ENCODE measurements at regions not wholly inside any gene's neighbourhood (a gene's known extent, or its start where the extent isn't known, plus 50 kb on each side); places are given as distances from the start of the nearest gene placed in this dataset.

- DNase-seq = no peak
Measured at GRCh38 chr19:29293292-29293691, 80.3 kb upstream of the UQCRFS1 start.

DNA sequence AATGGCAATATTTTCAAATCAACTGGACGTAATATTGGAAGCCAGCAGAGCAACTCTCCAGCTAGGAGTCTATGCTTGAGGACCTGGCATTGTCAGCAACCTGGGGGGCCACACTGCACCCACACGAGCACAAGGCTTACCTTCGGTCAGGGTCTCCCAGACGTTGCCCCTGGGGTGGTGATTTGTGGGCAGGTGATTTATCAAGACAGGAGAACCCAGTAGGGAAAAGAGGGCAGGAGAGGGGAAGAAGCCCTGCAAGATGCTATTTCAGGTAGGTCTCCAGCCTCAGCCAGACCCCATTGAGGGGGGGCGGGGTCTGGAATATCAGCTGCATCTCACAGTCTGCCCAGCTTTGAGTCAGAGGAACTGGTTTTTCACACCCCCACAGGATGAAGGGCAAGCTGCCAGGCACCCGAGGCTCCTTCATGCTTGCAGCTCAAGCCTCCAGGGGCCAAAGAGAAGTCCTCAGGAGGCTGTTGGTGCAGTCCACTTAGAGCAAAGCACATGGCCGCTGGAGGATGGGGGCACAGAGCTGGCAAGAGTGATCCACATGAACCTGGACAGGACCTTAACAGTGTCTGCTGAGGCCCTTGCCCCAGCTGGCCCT lies 80.9 kb upstream of the UQCRFS1 start:
- no peak for DNase-seq

DNA sequence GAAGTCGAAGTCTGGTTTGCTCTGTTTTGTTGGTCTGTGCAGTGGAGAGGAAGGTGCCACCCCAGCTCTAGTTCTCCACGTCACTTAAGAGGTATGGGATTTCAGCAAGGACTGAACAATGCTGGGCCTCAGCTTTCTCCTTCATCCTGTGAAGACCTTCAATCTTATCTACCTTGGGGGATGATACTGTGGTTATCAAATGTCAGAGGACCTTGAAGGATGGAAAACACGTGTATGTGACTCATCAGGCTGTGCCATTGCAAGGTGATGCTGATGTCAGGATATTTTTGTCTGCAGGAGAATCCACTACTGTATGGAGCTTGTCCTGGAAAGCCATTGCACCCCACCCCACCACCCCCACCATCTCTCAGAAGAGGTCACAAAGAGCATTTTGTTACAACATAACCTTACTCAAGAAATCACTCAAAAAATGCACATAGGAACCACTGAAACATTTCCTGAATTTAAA lies 81.4 kb upstream of the UQCRFS1 start:
- no peak for DNase-seq

DNA sequence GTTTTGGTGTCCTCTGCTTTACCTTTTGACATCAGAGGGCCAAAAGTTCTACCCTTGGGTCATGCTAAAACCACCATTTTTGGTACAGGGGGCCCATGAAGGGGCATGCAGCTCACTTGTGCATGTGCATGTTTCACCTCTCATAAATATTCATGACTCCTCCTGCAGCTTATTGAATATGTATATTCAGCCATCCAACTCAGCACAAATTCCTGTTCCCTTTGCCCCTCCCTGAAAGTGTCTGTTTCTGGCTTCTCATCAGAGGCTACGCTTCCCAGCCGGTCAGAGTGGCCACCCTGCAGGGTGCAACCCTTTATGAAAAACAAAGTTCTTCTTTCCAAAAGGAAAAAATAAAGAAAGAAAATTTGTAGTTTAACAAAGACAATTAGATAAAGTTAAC lies 82.3 kb upstream of the UQCRFS1 start:
- no peak for DNase-seq

DNA sequence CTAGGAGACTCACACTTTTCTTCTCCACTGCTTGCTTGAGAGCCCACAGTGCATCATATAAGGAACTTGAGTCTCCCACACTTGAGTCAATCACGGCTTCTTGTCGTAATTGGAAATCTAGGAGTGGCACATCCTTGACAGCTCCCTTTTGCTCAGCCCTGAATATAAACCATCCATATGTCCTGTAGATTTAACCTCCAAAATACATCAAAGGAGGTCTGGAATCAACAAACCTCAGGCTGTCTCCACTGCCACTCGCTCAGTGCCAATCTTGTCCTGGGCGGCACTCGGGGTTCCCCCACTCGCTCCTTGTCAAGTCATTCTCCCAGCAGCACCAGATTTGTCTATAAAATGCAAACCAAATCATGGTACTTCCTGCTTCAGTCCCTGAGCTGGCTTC lies 84.4 kb upstream of the UQCRFS1 start:
- DNase-seq = no peak

DNA sequence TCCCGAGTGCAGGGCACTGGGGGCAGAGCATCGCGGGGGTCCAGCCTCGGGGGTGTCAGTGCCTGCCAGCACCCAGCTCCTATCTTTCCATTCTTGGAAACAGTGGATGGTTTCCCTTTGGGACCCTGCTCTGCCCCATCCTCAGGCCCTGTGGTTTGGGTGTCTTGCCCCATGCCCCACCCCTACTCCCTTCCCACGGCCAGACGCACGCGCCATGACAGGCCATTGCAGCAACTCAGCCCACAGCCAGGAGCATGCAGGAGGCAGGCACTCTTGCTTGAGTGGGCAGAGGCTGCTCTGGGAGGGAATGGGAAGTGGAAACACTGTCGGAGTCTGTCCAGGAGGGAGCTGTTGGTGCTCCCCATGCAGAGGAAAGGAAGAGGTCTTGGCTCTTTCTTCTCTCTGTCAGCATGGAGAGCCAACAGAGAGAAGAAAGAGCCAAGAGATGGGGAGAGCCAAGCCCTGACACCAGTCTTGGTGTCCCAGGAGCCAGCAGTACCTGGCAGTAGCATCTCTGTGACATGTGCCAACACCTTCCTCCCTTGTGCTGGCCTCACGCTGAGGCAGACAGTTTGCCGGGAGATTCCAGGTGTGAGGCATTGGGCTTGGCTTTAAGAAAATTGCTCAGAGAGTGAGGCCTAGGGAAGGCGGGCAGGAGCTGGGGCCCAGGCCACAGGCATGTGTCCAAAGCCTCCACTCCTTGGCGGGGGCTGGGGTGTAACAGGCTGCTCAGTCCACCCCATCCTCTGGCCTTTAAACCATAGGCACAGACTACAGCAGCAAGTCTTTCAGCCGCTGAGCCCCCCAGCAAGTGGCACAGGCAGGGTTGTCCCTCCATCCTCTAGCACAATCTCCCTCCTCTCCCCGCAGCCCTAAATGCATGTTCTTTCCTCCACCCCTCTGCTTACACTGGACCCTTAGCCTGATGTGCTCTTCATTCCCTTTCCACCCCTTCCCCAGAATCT lies 86.7 kb upstream of the UQCRFS1 start:
- DNase-seq = no peak

GRCh38 chr19:29302002-29302928 lies 89.3 kb upstream of the UQCRFS1 start:
- DNase-seq = peak; percentile 5

- DNase-seq = no peak
Measured at GRCh38 chr19:29303069-29303718, 90.2 kb upstream of the UQCRFS1 start.

GRCh38 chr19:29303719-29304090 lies 90.8 kb upstream of the UQCRFS1 start:
- no peak for DNase-seq

- no peak for DNase-seq
Measured at GRCh38 chr19:29305268-29305667, 92.3 kb upstream of the UQCRFS1 start.

GRCh38 chr19:29308977-29309590 lies 96.1 kb upstream of the UQCRFS1 start:
- DNase-seq = no peak

GRCh38 chr19:29309637-29310036 lies 96.7 kb upstream of the UQCRFS1 start:
- DNase-seq = no peak

- DNase-seq = no peak
Measured at GRCh38 chr19:29311191-29311790, 98.3 kb upstream of the UQCRFS1 start.

DNA sequence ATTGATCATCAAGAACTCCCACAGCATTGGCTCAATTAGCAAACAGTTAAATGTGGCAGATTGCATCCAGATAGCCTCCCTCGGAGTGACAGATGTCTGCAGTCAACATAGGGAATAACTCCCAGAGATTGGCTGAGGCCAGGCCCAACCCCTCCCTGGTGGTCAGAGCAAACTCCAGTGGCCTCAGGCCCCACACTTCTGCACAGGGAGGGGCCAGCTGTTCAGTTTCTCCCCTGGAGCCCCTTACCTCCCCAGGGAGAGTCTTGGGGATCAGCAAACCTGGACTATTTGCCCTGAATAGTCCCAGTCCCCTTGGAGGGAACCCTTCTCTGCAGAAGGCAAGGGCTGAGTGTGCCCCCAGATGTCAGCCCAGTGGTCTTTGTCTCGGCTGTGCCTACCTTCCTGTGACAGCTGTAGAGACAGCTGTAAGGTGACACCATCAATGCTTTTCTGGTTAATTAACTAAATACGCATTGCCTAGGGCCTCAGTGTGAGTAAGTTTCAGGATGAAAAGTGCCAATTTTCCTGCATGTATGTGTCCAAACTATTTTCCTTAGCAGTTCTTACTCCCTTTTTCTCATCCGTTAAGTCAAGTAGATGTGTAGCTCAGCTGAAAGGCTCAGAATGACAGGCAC lies 102.7 kb upstream of the UQCRFS1 start:
- no peak for DNase-seq

- DNase-seq = no peak
Measured at GRCh38 chr19:29318581-29318980, 105.6 kb upstream of the UQCRFS1 start.

DNA sequence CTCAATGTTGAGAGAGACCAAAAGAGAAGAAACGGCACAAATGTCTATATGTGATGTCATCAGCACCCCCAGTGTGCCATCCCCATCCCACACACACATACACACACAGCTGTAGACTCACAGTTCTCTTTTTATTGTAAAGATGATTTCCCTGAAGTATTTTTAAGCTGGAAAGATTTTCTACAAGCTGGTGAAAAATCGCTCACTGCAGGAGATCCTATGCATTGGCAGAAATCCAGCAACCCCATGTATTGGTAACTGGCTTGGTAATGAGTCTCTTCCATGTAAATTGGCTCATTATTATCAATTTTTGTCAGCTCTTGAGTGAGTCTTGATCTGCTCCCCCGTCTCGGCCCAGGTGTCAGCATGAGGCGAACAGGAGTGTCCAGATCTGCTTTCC lies 107.1 kb upstream of the UQCRFS1 start:
- no peak for DNase-seq

DNA sequence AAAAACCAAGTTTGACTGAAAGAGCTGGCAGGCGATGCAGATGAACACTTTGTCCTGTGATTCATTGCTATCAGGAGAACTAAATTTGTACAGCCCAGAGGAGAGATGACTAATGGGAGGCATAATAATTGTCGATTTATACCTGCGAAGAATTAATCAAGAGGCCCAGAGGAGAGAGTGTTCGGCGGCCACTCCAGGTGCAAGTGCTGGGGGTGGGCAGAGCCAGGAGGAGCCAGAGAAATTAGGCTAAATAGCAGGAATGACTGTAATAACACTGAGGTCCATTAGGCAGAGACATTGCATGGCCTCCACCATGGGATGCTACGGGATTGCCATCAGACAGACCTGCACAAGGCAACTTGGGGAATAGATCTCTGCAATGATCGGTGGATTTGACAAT lies 107.7 kb upstream of the UQCRFS1 start:
- no peak for DNase-seq

DNA sequence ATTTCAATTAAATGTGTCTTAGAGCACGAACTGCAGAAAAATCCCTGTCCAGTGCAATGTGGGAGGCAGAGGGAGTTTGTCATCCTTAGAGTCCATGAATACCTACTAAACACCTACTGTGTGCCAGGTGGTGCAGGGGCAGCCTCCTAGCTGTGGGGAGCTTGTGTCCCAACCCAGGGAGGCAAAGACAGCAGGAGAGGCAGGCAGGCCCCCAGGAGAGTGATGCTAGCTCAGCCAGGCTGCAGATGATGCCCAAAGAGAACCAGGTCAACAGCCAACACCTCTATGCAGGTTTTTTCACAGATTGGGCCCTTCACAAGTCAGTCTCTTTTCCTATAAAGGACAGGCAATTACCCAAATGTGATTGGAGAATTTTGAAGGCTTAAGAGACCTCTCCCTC lies 108.2 kb upstream of the UQCRFS1 start:
- DNase-seq = no peak

GRCh38 chr19:29323021-29323430 lies 110.1 kb upstream of the UQCRFS1 start:
- no peak for DNase-seq

GRCh38 chr19:29323440-29324290 lies 110.7 kb upstream of the UQCRFS1 start:
- DNase-seq = no peak
